Activated CD4-positive, alpha-beta T cell treated with anti-CD3 and anti-CD28 coated beads for 1 hour (primary cell): ENCODE measurements at regions not wholly inside any gene's neighbourhood (a gene's known extent, or its start where the extent isn't known, plus 50 kb on each side); places are given as distances from the start of the nearest gene placed in this dataset.

Experiments
- DNase-seq: peaks from one replicate; pipeline ENCODE4 v3.0.0-alpha.2; 2020

- no peak for DNase-seq
These were observed 112.6 kb upstream of the E2F8 start for GRCh38 chr11:19353287-19353850.

- no peak for DNase-seq
These were observed 112.0 kb upstream of the E2F8 start for GRCh38 chr11:19352771-19353160.

- no peak for DNase-seq
These were observed 111.5 kb upstream of the E2F8 start for GRCh38 chr11:19352072-19352770.

- DNase-seq: no peak
These were observed 110.7 kb upstream of the E2F8 start for GRCh38 chr11:19351426-19351825.

- DNase-seq: no peak
These were observed 109.4 kb upstream of the E2F8 start for GRCh38 chr11:19350160-19350559.

- no peak for DNase-seq
These were observed 108.7 kb upstream of the E2F8 start for GRCh38 chr11:19349340-19350025.

- DNase-seq: no peak
These were observed 107.2 kb upstream of the E2F8 start for GRCh38 chr11:19347911-19348310.

- DNase-seq: no peak
These were observed 105.3 kb upstream of the E2F8 start for GRCh38 chr11:19345848-19346681.

GRCh38 chr11:19345519-19345847, 104.7 kb upstream of the E2F8 start:
- DNase-seq: no peak

- no peak for DNase-seq
These were observed 104.1 kb upstream of the E2F8 start for GRCh38 chr11:19344661-19345518.

- DNase-seq: no peak
These were observed 101.3 kb upstream of the E2F8 start for GRCh38 chr11:19342036-19342435.

GRCh38 chr11:19338375-19338774, 97.6 kb upstream of the E2F8 start:
- no peak for DNase-seq

GRCh38 chr11:19337779-19338178, 97.0 kb upstream of the E2F8 start:
- DNase-seq: no peak

GRCh38 chr11:19336331-19336730, 95.6 kb upstream of the E2F8 start:
- no peak for DNase-seq

- no peak for DNase-seq
These were observed 91.7 kb upstream of the E2F8 start for GRCh38 chr11:19332476-19332875.

- DNase-seq: no peak
These were observed 89.7 kb upstream of the E2F8 start for GRCh38 chr11:19330416-19330815.

- no peak for DNase-seq
These were observed 89.2 kb upstream of the E2F8 start for GRCh38 chr11:19329970-19330369.

GRCh38 chr11:19328586-19329311, 88.0 kb upstream of the E2F8 start:
- no peak for DNase-seq

GRCh38 chr11:19327280-19327679, 86.5 kb upstream of the E2F8 start:
- DNase-seq: no peak

GRCh38 chr11:19326499-19326898, 85.8 kb upstream of the E2F8 start:
- no peak for DNase-seq

- no peak for DNase-seq
These were observed 82.8 kb upstream of the E2F8 start for GRCh38 chr11:19323502-19323901.

GRCh38 chr11:19321351-19321750, 80.6 kb upstream of the E2F8 start:
- no peak for DNase-seq
